GM21786 (cell line): ENCODE measurements at regions not wholly inside any gene's neighbourhood (a gene's known extent, or its start where the extent isn't known, plus 50 kb on each side); places are given as distances from the start of the nearest gene placed in this dataset.

Experiments used
- ATAC-seq: cut with Tn5 transposase; IDR thresholded peaks from one replicate; pipeline ENCODE4 v1.9.1; 2021; ENCODE audit not compliant: unreplicated experiment

DNA sequence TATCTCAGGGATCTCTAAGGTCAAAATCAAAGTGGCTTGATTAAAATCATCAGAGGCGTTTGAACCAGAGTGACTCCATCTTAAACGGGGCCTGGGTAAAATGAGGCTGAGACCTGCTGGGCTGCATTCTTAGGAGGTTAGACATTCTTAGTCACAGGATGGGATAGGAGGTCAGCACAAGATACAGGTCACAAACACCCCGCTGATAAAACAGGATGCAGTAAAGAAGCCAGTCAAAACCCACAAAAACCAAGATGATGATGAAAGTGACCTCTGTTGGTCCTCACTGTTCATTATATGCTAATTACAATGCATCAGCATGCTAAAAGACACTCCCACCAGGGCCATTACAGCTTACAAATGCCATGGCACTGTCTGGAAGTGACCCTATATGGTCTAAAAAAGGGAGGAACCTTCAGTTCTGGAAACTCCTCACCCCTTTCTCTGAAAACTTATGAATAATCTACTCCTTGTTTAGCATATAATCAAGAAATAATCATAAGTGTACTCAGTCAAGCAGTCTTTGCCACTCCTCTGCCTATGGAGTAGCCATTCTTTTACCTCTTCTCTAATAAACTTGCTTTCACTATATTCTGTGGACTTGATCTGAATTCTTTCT is 143.3 kb upstream of the SLCO3A1 start:
- ATAC-seq, result no peak

- no peak for ATAC-seq
Measured at GRCh38 chr15:91711384-91712033, 142.0 kb upstream of the SLCO3A1 start.

DNA sequence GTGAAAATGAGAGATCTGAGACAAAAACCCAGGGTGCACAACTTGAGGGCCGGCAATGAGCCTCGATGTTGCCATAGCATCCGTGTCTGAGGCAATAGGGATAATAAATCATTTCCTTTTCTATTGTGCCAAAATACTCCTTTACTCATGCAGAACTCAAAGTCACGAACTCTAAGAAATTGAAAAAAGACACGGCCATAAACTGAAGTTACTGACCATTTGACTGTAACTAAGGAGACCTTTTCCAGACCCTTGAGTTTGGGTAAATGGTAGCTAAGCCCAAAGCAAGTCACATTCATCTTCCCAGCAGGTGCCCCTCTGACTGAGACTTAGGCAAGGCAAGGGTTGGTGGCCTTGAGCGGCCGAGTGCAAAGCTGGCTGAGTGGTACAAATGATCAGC is 141.2 kb upstream of the SLCO3A1 start:
- ATAC-seq, result no peak

- no peak for ATAC-seq
Measured at GRCh38 chr15:91716536-91716935, 137.0 kb upstream of the SLCO3A1 start.

DNA sequence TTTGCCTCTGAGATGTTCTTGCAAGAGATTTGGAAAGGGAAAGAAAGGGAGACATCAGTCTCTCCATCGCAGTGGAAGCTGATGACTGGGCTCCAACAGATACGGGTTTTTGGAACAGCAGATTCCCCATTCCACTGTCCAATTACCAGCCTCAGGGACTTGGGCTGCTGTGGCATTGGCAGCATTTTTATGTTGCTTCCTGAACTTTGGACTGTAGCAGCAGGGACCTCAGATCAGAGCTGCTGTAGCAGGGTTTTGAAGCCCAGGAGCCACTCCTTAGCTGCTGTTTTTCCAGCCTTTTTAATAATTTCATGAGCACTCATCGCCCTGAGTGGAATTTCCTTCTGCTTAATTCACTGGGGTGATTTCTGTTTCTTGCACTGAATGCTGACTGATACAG is 135.7 kb upstream of the SLCO3A1 start:
- no peak for ATAC-seq

DNA sequence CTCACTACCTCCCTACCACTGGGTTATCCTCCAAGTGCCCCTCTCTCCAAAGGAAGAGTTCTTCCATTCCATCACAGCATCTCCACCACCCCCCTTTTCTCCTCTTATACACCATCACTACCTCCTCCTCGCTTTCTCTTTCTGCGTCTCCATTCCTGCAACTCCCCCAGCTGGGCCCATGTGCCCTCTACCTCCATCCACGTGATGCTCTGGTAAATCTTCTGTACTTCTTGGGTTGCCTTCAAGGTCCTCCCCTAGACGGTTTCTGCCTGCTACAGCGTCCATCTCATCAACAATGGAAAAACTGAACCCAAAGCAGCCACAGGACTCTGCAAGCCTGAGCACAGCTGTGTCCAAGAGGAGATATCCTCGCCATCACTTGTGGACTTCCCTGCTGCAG is 129.5 kb upstream of the SLCO3A1 start:
- ATAC-seq, result no peak

- ATAC-seq, result no peak
Measured at GRCh38 chr15:91733661-91734060, 119.8 kb upstream of the SLCO3A1 start.

GRCh38 chr15:91737151-91737818 is 116.2 kb upstream of the SLCO3A1 start:
- ATAC-seq, result no peak

DNA sequence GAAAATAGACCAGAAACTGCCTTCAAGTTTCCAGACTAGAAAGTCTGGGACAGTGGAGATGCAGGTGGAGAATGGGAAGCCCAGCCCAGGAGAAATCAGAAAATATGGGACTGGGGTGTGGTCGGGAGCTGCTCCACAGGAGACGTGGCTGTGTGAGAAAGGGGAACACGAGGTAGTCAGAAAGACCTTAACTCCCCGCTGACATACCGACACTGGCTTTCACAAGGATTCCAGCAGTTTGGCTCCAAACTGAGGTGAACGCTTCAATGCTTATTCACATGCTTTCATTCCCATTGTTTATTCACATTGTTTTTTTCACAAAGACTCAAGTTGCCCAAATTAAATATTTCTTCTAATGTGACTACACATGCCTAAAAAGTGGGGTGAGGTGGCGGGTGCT is 111.5 kb upstream of the SLCO3A1 start:
- no peak for ATAC-seq

DNA sequence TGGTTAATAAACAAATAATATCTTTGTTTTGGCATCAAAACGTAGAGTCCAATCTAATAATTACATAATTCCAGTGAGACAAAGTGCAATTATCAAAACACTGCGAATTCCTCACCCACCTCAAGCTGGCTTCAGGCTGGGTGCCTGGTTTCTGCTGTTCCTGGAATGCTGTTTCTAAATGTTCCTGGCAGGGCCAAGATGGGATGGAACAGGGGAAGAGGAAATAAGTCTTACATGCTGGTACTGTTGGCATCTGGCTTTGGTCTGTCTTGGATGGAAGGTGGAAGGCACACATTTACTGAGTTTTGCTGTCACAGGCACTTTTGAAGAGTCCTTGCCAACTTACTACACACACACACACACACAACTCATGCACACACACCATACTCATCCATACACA is 101.9 kb upstream of the SLCO3A1 start:
- ATAC-seq, result no peak

DNA sequence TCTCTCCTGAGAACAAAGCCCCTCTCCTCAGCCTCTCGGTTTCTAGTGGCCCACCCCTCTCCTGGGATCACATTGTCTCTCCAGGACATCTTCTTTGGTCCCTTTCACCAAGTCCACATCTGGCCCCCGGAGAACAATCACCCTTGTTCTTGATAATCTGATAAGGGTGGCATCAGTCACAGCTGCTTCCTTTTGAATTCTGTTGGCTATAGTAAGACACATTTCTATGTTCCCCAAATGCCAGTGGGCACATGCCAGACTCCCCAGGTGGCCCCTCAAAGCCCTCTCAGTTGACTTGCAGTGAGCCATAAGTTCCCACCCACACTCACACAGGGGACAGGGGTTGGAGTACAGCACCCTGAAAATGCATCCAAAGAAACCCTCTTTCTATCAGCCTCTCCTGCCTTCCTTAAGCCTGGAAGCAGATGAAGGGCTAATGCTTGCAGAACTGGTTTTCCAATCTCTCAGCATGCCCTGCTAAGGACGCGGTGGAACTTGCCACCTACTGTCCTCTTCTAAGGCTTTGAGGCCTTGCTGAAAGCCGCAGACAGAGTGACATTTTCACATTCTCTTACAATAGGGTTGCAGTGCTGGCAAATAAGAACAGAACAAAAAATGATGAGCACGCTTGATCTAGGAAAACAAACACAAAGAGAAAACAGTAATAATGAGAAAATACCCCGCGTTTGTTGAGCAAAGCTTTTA is 101.3 kb upstream of the SLCO3A1 start:
- ATAC-seq, result no peak

DNA sequence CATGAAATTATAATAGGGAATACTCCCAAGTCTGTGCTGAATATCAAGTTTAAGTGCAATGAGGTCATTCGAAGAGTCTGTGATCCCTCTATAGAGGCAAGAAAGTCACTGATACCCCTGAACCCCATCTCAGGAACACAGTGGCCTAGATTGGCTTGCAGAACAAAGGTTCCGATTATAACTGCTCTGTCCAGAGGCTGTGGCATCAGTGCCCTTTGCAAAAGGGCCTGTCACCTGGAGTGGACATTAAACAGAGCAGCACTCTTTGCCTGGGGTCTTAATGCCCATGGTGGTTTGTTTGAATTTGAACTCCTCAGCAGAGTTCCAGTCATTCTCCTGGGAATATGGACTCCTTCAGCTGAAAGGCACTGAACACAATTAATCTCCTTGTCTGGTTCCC is 93.9 kb upstream of the SLCO3A1 start:
- ATAC-seq, result no peak

DNA sequence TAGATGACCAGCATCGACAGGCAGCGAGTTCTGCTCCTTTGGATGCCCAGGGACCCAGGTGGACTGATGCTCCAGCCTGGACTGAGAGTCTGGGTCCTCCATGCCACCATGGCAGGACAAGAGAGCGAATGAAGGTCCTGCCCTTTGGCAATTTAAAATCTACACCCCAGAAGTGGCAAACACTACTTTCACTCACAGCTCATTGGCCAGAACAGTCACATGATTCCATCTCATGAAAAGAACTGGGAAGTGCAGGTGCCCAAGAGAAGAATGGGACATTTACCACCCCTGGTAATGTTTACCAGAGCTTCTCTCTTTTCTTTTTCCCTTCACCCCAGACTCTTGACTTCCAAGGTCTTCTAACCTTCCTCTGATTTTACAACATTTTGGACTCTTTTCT is 87.8 kb upstream of the SLCO3A1 start:
- ATAC-seq, result no peak

DNA sequence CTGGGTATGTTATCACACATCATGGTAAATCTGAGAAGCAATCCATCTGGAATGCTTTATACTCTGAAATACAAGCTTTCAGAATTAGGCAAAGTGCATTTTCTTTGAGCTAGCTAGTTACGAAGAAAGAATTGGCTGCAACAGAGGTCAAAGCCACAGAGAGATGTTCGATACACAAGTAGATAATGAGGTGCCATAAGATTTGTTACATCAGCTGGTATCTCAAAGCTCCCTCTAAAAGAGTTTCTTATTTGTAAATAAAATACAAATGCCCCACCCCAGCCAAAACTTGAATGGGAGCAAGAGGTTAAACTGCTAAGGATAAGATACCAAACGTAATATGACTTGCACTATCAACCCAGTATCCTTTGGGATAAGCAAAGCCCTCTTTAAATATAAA is 84.0 kb upstream of the SLCO3A1 start:
- ATAC-seq, result no peak

- ATAC-seq, result no peak
Measured at GRCh38 chr15:91769894-91770293, 83.6 kb upstream of the SLCO3A1 start.

GRCh38 chr15:91776104-91776503 is 77.4 kb upstream of the SLCO3A1 start:
- no peak for ATAC-seq

GRCh38 chr15:91779960-91780359 is 73.5 kb upstream of the SLCO3A1 start:
- ATAC-seq, result no peak

DNA sequence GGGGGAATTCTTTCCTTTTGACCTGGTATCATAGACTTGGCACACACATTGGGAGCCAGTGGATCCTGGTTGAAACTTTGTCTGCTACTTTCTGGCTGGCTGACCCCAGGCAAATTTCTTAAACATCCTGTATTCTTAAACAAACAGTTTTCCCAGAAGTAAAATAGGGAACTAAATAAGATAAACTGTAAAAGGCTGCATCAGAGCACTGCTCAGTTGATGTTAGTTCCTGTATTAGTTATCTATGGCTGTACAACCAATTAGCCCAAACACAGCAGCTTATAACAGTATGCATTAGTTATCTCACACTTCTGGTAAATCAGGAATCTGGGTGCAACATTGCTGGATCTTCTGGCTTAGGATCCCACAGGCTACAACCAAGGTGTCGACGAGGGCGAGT is 73.1 kb upstream of the SLCO3A1 start:
- no peak for ATAC-seq

GRCh38 chr15:91782221-91782620 is 71.3 kb upstream of the SLCO3A1 start:
- ATAC-seq, result no peak

DNA sequence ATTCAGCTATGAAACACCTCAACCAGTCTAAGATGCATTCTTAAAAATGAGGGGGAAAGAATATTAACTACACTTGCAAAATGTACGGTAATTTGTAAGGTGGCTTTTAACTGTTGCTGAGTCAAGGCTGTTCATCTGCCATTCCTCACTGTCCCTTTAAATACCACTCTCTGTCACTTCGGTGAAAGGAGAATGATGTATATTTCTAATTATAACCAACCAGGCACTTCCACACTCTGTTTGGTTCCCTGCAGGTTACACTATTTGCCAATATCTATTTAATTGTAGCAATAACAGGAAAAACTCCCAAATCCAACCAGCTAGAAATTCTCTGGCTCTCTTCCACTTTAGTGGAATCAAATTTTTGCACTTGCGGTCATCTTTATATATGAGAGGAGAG is 70.5 kb upstream of the SLCO3A1 start:
- ATAC-seq, result no peak

GRCh38 chr15:91783451-91783850 is 70.1 kb upstream of the SLCO3A1 start:
- ATAC-seq, result no peak
